ENCODE measurements at regions not wholly inside any gene's neighbourhood (a gene's known extent, or its start where the extent isn't known, plus 50 kb on each side); places are given as distances from the start of the nearest gene placed in this dataset.

DNA sequence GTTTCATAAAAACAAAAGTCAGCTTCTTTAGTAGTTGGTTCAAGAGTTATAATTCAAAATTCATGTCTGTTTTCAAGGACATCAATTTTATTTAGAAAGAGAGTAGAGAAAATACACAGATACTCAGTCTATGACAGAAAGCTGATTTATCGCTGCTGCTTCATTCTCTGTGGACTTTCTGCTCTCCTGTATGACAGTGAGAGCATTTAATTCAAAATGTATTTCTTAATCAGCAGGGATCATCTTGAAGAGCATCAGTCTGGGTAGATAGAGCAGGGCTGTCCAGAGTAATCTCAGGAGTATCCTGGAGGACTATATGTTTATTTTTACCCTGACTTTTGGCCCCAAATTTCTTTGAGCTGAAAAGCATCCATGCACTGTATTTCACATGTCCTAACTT is 1676.7 kb downstream of the REEP3 start:
- Histone ChIP-seq H2AFZ (ENCODE audit: low read depth, low read length, severe bottlenecking) (no peak overlapping the region), H3K9ac (ENCODE audit: low read length) (no peak overlapping the region), H3F3A (ENCODE audit: insufficient read depth) (no peaks in the 10 kb centered on the region), H3K9me3 (ENCODE audit: insufficient read depth, low read length) (no peaks in the 10 kb centered on the region), H3K27me3 (ENCODE audit: low read length) (no peaks in the 10 kb centered on the region), H3K4me3 (ENCODE audit: insufficient read depth, low read length, poor library complexity, severe bottlenecking) (no peak overlapping the region), H3K4me2 (ENCODE audit: low read depth, low read length, poor library complexity, severe bottlenecking) (no peak overlapping the region), H3K27ac (ENCODE audit: low read depth, low read length) (no peak overlapping the region), H3K79me2 (ENCODE audit: insufficient read depth, low read length) (no peaks in the 10 kb centered on the region), H4K20me1 (ENCODE audit: low read depth, low read length) (no peaks in the 10 kb centered on the region), H3K9me2 (replicated peaks; ENCODE audit: insufficient read depth, low read length) (0 out of 2 replicates have a peak, but pooled peaks cover 3% of the 10 kb centered on the region), H3K36me3 (ENCODE audit: low read length) (no peaks in the 10 kb centered on the region)
- TF ChIP-seq, protein P1, sequence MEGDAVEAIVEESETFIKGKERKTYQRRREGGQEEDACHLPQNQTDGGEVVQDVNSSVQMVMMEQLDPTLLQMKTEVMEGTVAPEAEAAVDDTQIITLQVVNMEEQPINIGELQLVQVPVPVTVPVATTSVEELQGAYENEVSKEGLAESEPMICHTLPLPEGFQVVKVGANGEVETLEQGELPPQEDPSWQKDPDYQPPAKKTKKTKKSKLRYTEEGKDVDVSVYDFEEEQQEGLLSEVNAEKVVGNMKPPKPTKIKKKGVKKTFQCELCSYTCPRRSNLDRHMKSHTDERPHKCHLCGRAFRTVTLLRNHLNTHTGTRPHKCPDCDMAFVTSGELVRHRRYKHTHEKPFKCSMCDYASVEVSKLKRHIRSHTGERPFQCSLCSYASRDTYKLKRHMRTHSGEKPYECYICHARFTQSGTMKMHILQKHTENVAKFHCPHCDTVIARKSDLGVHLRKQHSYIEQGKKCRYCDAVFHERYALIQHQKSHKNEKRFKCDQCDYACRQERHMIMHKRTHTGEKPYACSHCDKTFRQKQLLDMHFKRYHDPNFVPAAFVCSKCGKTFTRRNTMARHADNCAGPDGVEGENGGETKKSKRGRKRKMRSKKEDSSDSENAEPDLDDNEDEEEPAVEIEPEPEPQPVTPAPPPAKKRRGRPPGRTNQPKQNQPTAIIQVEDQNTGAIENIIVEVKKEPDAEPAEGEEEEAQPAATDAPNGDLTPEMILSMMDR (IDR thresholded peaks at IDR 0.05; ENCODE audit: insufficient read depth, low read length, poor library complexity, severe bottlenecking), result no peak
- no peak for TF ChIP-seq EZH2phosphoT487 (conservative IDR thresholded peaks at IDR 0.05; ENCODE audit: low read length)

DNA sequence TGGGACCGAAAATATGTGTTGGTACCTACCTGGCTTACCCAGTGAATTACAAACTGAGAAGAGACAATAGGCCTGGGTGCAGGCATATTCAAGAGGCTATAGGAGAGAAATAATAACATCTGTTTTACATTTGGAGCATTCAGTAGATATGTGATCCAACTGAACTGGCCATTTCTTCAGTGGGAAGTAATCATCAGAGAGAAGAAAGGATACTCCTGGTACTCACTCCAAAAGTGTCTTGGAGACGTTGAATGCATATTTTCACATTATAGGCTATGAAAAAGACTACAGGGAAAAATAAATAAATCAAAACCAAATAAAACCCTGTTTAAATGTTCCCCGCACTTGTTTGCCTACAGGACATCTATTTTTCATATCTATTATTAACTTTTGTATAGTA is 1680.3 kb downstream of the REEP3 start:
- H3K9me3 ChIP-seq (ENCODE audit: insufficient read depth, low read length), result no peaks in the 10 kb centered on the region
- no peak overlapping the region for H3K4me2 ChIP-seq (ENCODE audit: low read depth, low read length, poor library complexity, severe bottlenecking)
- no peaks in the 10 kb centered on the region for H3K36me3 ChIP-seq (ENCODE audit: low read length)
- no peak overlapping the region for H3K4me3 ChIP-seq (ENCODE audit: insufficient read depth, low read length, poor library complexity, severe bottlenecking)
- H3F3A ChIP-seq (ENCODE audit: insufficient read depth), result no peaks in the 10 kb centered on the region
- no peaks in the 10 kb centered on the region for H4K20me1 ChIP-seq (ENCODE audit: low read depth, low read length)
- 0 out of 2 replicates have a peak, but pooled peaks cover 3% of the 10 kb centered on the region for H3K9me2 ChIP-seq (replicated peaks; ENCODE audit: insufficient read depth, low read length)
- no peaks in the 10 kb centered on the region for H3K27me3 ChIP-seq (ENCODE audit: low read length)
- H3K27ac ChIP-seq (ENCODE audit: low read depth, low read length), result no peak overlapping the region
- no peak for TF ChIP-seq EZH2phosphoT487 (conservative IDR thresholded peaks at IDR 0.05; ENCODE audit: low read length)
- TF ChIP-seq, protein P1 (IDR thresholded peaks at IDR 0.05; ENCODE audit: insufficient read depth, low read length, poor library complexity, severe bottlenecking), result no peak
- no peak overlapping the region for H3K9ac ChIP-seq (ENCODE audit: low read length)
- no peak overlapping the region for H2AFZ ChIP-seq (ENCODE audit: low read depth, low read length, severe bottlenecking)
- H3K79me2 ChIP-seq (ENCODE audit: insufficient read depth, low read length), result no peaks in the 10 kb centered on the region

DNA sequence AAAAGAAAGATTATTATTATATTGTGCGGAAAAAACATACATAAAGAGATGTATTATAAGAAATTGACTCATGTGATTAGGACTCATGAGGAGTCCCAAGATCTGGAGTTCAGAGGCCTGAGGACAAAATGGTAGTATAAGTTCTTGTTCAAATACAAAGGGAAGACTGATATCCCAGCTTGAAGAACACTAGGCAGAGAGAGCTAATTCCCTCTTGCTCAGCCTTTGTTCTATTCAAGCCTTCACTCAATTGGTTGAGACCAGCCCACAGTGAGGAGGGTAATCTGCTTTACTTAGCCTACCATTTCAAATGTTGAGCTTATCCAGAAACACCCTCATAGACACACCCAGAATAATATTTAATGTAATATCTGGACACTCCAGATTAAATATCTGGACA is 1683.8 kb downstream of the REEP3 start:
- TF ChIP-seq, protein P1 (IDR thresholded peaks at IDR 0.05; ENCODE audit: insufficient read depth, low read length, poor library complexity, severe bottlenecking), result no peak
- no peak for TF ChIP-seq EZH2phosphoT487 (conservative IDR thresholded peaks at IDR 0.05; ENCODE audit: low read length)
- H3K27me3 ChIP-seq (ENCODE audit: low read length), result no peaks in the 10 kb centered on the region

More for the DNA sequence above, 1683.8 kb downstream of the REEP3 start:
- Histone ChIP-seq H3F3A (ENCODE audit: insufficient read depth) (no peaks in the 10 kb centered on the region), H3K36me3 (ENCODE audit: low read length) (no peaks in the 10 kb centered on the region), H3K9me2 (replicated peaks; ENCODE audit: insufficient read depth, low read length) (0 out of 2 replicates have a peak, but pooled peaks cover 3% of the 10 kb centered on the region), H4K20me1 (ENCODE audit: low read depth, low read length) (no peaks in the 10 kb centered on the region), H3K4me3 (ENCODE audit: insufficient read depth, low read length, poor library complexity, severe bottlenecking) (no peak overlapping the region), H3K9ac (ENCODE audit: low read length) (no peak overlapping the region), H3K27ac (ENCODE audit: low read depth, low read length) (no peak overlapping the region), H2AFZ (ENCODE audit: low read depth, low read length, severe bottlenecking) (no peak overlapping the region), H3K4me2 (ENCODE audit: low read depth, low read length, poor library complexity, severe bottlenecking) (no peak overlapping the region), H3K9me3 (ENCODE audit: insufficient read depth, low read length) (no peaks in the 10 kb centered on the region), H3K79me2 (ENCODE audit: insufficient read depth, low read length) (no peaks in the 10 kb centered on the region)
